COLO668 (cell line): ENCODE measurements at regions not wholly inside any gene's neighbourhood (a gene's known extent, or its start where the extent isn't known, plus 50 kb on each side); places are given as distances from the start of the nearest gene placed in this dataset.
A peak's percentile ranks its signal among the peaks of the same experiment; 100 is the strongest.

Experiments used
- DNase-seq: peaks from one replicate; lab custom pipeline; 2025; ENCODE audit not compliant: unreplicated experiment; lab: John Stamatoyannopoulos, UW

GRCh38 chr2:234286118-234286598, 210.7 kb downstream of the ARL4C start:
- no peak for DNase-seq

DNA sequence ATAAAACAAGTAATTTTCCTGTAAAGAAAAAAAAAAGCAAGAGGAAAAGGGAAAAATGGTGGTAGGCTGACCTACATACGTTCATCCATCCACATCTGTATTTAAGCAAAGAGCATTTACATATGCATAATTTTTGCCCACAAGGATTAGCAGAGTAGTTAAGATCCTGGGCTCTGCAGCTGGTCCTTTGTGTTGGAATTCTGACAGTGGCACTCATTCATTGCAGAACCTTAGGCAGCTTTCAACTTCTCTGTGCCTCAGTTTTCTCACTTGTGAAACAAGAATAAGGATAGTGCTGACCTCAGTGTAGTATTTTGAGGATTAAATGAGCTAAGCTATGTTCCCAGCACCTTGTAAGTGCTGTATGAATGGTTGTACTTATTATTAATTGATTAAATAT, 211.3 kb downstream of the ARL4C start:
- DNase-seq: no peak

DNA sequence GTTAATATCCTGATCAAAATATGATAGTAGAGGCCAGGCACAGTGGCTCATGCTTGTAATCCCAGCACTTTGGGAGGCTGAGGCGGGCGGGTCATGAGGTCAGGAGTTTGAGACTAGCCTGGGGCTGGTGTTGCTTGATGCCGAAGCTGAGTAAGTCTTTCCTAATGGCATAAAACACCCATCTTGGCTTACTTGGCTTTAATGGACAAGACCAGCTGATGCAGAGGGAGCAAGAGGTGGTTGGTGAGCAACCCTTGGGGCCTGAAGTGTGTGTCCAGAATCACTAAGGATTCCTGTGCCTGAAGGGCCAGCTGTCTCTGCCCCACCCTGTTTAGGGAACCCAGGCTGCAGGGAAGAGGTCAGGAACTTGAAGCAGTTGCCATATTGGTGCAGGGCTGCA, 217.2 kb downstream of the ARL4C start:
- DNase-seq: no peak

DNA sequence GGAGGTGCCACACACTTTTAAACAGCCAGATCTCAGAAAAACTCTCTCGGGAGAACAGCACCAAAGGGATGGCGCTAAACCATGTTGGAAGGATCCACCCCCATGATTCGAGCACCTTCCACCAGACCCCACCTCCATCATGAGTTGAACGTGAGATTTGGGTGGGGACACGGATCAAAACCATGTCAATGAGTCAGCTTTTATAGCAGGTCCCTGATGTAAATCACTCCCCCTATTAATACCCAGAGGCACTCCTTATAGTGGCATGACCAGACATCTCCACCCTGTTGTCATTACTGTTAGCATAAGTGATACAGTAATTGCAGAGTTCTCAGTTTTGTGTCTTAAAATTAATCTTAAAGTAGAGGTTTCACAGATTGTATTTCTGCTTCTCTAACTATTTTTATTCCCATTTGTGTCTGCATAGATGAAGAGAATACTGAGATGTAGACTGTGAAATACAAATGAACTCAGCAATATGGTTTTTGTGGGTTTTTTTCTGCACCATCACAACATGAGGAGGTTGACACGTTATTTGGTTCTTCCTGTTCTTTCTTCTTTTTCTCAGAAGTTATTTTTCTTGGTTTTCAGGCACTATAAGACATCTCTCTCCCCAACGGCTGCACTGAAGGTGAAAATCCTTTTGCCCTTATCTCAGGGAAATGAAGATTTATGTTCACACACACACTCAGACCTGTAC, 218.2 kb downstream of the ARL4C start:
- no peak for DNase-seq

GRCh38 chr2:234275515-234275914, 221.4 kb downstream of the ARL4C start:
- DNase-seq: peak; percentile 14

DNA sequence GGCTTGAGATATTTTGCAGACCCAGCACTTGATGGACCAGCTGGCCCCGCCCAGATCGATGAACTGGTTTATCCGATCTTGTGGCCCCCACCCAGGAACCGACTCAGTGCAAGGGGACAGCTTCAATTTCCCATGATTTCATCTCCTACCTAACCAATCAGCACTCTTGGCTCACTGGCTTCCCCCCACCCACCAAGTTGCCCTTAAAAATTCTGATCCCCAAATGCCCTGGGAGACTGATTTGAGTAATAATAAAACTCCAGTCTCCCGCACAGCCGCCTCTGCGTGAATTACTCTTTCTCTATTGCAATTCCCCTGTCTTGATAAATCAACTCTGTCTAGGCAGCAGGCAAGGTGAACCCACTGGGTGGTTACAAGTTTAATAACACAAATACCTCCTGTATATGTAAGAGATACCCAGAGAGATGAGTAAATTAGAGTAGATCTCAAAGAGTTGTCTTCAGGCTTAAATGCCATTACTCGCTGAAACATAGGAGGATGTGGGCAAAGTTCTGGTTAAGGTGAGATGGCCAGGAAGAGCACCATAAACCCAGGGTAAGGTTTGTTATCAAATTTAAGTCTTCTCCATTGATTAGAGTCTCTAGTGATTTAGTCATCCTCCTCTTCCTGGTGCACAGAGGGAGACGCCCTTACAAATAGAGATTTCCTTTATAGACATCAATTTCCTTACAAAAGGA, 222.8 kb downstream of the ARL4C start:
- no peak for DNase-seq

DNA sequence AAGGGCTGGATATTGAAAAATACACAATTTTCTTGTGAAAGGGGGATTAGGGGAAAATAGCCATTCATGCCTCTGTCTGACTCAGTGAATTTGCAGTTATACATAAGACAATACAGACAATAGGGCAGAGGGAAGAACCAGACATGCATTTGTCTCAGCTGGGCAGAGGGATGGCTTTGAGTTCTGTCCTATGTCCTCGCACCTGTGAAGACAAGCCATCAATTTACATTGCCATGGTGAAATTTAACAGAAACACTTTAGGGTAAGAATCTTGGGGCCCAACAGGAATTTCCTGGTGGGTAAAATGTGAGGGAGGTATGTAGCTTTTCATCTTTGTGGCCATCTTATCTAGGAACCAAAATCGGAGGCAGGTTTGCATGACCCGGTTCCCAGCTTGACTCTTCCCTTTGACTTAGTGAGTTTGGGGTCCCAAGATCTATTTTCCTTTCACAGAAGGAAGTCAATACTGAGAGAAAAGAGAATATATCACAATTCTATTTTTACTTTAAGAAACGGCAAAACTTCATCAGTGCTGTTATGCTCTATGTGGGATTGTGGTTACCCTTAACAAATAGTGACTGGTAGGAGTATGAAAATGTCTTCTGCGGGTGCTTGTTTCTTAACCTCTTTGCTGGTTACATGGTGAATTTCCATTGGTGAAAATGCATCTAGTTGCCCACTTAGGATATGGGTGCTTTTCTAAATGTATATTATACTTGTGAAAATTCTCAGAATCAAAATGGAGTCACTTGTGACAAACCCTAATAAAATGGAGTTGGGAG, 221.8 kb downstream of the SPP2 start:
- no peak for DNase-seq

DNA sequence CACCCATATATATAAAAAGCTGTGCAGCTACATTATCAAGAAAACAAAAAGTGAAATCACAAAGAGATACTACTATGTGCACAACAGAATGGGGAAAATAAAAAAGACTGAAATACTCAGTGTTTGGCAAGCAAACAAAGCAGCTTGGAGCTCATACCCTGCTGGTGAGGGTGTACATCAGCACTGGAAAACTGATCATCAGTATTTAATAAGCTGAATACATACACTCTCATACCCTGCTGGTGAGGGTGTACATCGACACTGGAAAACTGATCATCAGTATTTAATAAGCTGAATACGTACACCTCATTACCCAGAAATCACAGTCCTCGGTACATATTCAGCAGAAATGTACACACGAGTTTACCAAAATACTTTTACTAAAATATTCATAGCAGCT, 220.8 kb downstream of the SPP2 start:
- no peak for DNase-seq

DNA sequence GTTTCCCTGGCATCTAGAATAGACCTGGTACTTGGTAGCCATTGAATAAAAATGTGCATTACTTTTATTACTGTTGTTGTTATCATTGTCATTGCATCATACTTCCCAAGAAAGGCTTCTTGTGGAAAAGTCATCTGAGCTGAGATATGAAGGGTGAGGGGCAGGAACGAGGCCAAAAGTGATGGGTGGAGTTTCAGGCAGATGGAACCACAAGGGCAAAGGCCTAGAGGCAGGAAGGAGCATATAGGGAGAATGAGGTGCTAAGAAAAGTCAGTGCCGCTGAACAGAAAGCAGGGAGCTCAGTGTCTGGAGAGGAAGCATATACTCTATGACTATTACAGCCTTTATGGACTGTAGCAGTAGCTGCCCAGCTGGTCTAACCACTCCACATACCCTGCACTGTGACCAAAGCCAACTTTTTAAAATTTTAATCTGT, 219.3 kb downstream of the SPP2 start:
- no peak for DNase-seq

DNA sequence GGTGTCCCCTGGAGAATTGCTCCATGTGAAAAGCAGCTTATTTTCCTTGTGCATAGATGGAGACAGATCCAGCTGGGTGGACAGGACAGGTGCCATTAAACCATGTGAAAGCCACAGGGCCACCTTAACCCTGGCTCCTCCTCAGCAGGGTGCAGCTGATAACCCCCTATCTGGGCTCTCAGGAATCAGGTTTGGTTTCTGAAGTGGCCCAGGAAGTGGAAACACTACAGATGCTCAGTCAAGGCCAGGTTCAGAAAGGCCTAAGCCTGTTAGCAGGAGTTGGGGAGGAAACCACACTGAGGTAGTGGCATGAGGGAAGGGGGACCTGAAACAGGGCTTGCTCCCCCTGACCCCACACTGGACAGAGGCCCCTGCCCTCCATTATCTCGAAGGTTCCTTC, 217.0 kb downstream of the SPP2 start:
- no peak for DNase-seq

- DNase-seq: no peak
Observed at GRCh38 chr2:234266952-234267351, 216.4 kb downstream of the SPP2 start.

GRCh38 chr2:234265206-234265605, 214.7 kb downstream of the SPP2 start:
- no peak for DNase-seq

GRCh38 chr2:234261736-234262135, 211.2 kb downstream of the SPP2 start:
- no peak for DNase-seq

DNA sequence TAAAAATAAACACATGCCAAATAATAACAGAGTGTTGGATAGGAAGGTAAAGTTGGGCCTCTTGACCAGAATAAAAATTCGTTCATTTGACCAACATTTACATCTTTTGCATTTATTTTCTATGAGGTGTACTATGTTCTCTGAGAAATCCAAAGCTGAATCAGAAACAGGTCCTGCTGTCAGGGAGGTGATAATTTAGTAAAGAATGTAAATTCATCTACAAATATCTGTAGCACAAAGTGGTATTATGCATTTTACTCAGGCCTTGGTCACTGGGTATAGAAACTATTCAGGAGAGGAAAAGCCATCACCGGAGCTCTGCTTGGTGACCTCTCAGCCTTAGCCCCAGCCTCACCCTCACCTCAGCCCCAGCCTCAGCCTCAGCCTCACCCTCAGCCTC, 208.9 kb downstream of the SPP2 start:
- DNase-seq: no peak

- DNase-seq: no peak
Observed at GRCh38 chr2:234258562-234259141, 208.2 kb downstream of the SPP2 start.

DNA sequence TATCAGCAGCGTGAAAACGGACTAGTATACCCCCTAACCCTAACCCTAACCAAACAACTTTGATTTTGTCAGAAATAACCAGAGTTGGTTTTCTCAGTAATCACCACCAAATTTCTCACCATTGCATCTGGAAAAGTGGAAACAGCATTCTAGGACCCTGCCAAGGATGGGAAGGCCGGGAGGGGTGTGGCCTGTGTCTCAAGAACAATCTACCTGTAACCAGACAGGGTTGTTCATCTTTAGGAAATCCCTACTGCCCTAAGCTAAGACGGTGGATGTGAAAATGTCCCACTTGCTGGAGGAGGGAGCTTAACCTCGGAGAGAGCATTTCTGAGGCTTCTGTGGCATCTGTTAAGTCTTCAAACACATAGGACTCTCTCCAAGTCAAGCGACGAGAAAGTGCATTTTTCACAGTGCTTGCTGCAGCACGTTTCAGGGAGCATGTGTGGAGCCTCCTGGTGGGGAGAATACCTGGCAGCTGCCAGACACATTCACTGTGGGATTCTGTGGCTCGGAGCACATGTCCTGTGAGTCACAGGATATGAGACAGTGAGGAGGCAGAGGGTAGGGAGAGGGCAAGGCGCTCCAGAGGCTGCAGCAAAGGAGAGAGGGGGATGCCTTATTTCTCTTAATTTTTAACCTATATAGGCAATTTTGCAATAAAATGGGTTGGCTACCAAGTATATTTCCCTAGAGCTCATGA, 207.5 kb downstream of the SPP2 start:
- peak; percentile 22 for DNase-seq

DNA sequence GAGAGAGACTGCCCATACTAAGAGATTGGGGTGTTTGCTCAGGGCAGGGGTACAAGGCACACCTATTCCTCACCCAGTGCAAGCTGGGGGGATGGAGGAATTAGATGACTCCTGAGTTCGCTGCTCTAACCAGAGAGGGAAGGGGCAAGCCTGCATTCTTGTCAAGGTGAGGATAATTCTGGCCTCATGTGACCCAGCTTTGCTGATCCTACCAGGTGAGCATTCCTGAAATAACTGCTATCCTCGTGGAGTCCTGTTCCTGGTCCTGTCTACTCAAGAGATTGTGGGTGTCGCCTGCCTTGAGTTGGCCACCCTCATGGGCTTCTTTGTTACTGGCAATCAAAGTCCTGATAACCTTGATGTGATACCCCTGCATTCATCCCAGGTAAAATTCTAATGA, 206.0 kb downstream of the SPP2 start:
- no peak for DNase-seq

- DNase-seq: no peak
Observed at GRCh38 chr2:234254783-234255521, 204.4 kb downstream of the SPP2 start.

- no peak for DNase-seq
Observed at GRCh38 chr2:234252772-234253171, 202.3 kb downstream of the SPP2 start.
